Neural progenitor cell (in vitro differentiated cells): ENCODE measurements at regions not wholly inside any gene's neighbourhood (a gene's known extent, or its start where the extent isn't known, plus 50 kb on each side); places are given as distances from the start of the nearest gene placed in this dataset.

Source experiments
- EZH2 ChIP-seq: fragments of 200-600 bp; sonication (generic); IDR thresholded peaks from 2 replicates; pipeline ENCODE4 v1.6.1; 2017; ENCODE audit warnings: antibody characterized with exemption, mild to moderate bottlenecking, moderate library complexity
- EZH2phosphoT487 ChIP-seq: fragments of 200-600 bp; sonication (generic); IDR thresholded peaks from 2 replicates; pipeline ENCODE4 v1.6.1; 2017; ENCODE audit warnings: antibody characterized with exemption
- TF ChIP-seq, protein P1 (sequence below): fragments of 200-600 bp; sonication (generic); IDR thresholded peaks from 2 replicates; pipeline ENCODE4 v1.5.1; 2017; ENCODE audit warnings: antibody characterized with exemption, mild to moderate bottlenecking

DNA sequence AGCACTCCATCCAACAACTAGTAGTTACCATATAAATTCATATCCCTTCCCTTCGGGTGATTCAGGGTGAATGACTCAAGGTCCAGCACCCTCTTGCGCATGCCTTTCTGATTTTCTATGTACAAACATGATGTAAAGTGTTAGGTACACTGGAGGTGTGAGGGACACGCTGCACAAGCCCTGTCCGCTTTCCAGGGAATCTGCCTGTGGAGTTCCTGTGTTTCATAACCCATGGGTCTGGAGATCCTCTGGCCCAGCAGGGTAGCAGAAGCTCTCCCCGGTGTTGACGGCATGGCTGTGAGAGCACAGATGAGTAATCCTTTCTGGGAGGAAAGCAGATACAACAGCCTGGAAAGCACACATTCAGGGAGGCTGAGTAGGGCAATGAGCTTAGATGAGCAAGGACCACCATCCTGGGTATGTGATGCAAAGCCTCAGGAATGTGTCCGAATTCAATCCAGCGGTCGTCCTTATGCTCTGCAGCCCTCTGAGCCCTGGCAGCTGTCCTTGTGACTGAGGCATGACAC is 142.9 kb upstream of the TP63 start:
- TF ChIP-seq, protein P1, sequence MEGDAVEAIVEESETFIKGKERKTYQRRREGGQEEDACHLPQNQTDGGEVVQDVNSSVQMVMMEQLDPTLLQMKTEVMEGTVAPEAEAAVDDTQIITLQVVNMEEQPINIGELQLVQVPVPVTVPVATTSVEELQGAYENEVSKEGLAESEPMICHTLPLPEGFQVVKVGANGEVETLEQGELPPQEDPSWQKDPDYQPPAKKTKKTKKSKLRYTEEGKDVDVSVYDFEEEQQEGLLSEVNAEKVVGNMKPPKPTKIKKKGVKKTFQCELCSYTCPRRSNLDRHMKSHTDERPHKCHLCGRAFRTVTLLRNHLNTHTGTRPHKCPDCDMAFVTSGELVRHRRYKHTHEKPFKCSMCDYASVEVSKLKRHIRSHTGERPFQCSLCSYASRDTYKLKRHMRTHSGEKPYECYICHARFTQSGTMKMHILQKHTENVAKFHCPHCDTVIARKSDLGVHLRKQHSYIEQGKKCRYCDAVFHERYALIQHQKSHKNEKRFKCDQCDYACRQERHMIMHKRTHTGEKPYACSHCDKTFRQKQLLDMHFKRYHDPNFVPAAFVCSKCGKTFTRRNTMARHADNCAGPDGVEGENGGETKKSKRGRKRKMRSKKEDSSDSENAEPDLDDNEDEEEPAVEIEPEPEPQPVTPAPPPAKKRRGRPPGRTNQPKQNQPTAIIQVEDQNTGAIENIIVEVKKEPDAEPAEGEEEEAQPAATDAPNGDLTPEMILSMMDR = no peak
- TF ChIP-seq EZH2phosphoT487 (no peak), EZH2 (no peak)
